ENCODE measurements at regions not wholly inside any gene's neighbourhood (a gene's known extent, or its start where the extent isn't known, plus 50 kb on each side); places are given as distances from the start of the nearest gene placed in this dataset.

DNA sequence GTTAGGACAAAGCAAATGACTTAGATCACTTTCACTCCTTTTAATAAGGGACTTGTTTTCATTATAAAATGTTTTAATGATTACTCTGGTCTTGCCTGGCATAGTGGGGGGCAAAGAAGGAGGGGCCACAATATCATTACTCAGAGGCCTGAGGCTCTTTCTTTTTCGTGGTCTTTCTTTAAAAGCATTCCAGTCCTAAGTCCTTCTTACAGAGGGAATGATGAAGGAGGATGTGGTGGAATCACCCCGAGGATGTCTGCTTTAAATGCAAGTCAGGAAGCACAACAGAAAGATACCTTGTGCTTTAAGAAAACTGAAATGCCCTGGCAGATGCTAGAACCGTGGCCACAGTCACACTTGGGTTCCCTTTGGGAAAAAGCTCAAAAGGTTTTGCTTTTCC, 379.1 kb downstream of the INHBA start:
- TF ChIP-seq CTCF (IDR thresholded peaks at IDR 0.05; ENCODE audit: control extremely low read depth, extremely low read depth, low read depth, missing control alignments) = no peak
- POLR2A ChIA-PET = no interaction called here
- DNase-seq (ENCODE audit: extremely low spot score) = no peak
- CTCF ChIA-PET = no interaction called here

GRCh38 chr7:41319581-41319980, 383.3 kb downstream of the INHBA start:
- ChIA-PET CTCF (no interaction called here), POLR2A (no interaction called here)
- DNase-seq (ENCODE audit: extremely low spot score) = no peak
- TF ChIP-seq CTCF (IDR thresholded peaks at IDR 0.05; ENCODE audit: control extremely low read depth, extremely low read depth, low read depth, missing control alignments) = no peak

DNA sequence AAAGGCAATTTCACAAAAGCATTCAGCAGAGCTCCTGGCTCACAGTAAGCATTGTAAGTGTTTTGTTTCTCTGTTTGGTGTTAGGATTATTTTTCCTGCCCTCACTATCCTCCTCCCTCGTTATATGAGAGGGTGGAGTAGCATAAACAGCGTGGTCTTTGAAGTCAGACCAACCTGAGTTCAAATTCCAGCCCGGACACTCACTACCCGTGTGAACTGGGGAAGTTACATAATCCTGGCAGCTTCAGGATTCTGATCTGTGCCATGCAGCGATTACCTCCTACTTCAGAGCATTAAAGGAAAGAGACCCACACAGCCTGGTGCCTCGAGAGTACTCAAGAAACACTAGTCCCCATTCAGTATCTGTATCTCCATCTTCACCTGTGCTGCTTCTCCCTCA, 386.5 kb downstream of the INHBA start:
- ChIA-PET POLR2A (no interaction called here), CTCF (no interaction called here)
- no peak for TF ChIP-seq CTCF (IDR thresholded peaks at IDR 0.05; ENCODE audit: control extremely low read depth, extremely low read depth, low read depth, missing control alignments)
- DNase-seq (ENCODE audit: extremely low spot score) = no peak

DNA sequence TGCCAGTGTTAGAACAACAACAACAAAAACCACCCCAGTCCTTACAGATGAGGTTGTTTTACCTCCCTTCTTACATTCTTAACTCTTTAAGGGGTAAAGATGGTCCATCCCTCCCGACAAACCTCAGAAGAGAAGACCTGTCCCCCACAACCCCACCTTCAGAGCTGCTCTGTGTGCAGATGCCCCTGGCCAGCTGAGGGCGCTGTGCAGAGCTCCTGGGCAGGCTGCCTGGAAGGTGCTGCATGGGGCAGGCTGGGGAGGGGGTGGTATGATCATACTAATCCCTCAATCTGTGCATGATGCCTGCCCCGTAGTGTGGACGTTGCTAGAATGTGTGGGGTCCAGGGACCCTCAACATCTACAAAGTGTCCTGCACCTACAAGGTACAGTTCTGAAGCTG, 387.1 kb downstream of the INHBA start:
- TF ChIP-seq CTCF (IDR thresholded peaks at IDR 0.05; ENCODE audit: control extremely low read depth, extremely low read depth, low read depth, missing control alignments) = no peak
- POLR2A ChIA-PET = interaction anchor here (0.7 kb wide), 1 partner anchor 23 kb away, joined by 4 read pairs; no protein-coding TSS in a partner anchor
- no peak for DNase-seq (ENCODE audit: extremely low spot score)
- CTCF ChIA-PET = interaction anchor here (0.6 kb wide), 1 partner anchor 176 kb away, joined by 3 read pairs; no protein-coding TSS in a partner anchor

- POLR2A ChIA-PET = no interaction called here
- CTCF ChIA-PET = interaction anchor here (1.2 kb wide), 1 partner anchor 25 kb away, joined by 3 read pairs; no protein-coding TSS in a partner anchor
- TF ChIP-seq CTCF (IDR thresholded peaks at IDR 0.05; ENCODE audit: control extremely low read depth, extremely low read depth, low read depth, missing control alignments) = no peak
- no peak for DNase-seq (ENCODE audit: extremely low spot score)
These were observed 389.7 kb downstream of the INHBA start for GRCh38 chr7:41313171-41313570.

GRCh38 chr7:41312235-41312634, 390.7 kb downstream of the INHBA start:
- ChIA-PET POLR2A (no interaction called here), CTCF (no interaction called here)
- DNase-seq (ENCODE audit: extremely low spot score) = no peak
- no peak for TF ChIP-seq CTCF (IDR thresholded peaks at IDR 0.05; ENCODE audit: control extremely low read depth, extremely low read depth, low read depth, missing control alignments)

GRCh38 chr7:41311301-41311700, 391.6 kb downstream of the INHBA start:
- ChIA-PET CTCF (interaction anchor here (1.4 kb wide), 1 partner anchor 9 kb away, joined by 3 read pairs; no protein-coding TSS in a partner anchor), POLR2A (no interaction called here)
- no peak for TF ChIP-seq CTCF (IDR thresholded peaks at IDR 0.05; ENCODE audit: control extremely low read depth, extremely low read depth, low read depth, missing control alignments)
- no peak for DNase-seq (ENCODE audit: extremely low spot score)

Data from GM10248 (cell line).